GM21723 (cell line): ENCODE measurements at regions not wholly inside any gene's neighbourhood (a gene's known extent, or its start where the extent isn't known, plus 50 kb on each side); places are given as distances from the start of the nearest gene placed in this dataset.

Experiments
- ATAC-seq: cut with Tn5 transposase; IDR thresholded peaks from one replicate; pipeline ENCODE4 v1.9.1; 2021; ENCODE audit warnings: mild to moderate bottlenecking, moderate library complexity; ENCODE audit not compliant: unreplicated experiment

- no peak for ATAC-seq
These were observed 177.8 kb downstream of the SNX18 start for GRCh38 chr5:54695198-54695966.

- ATAC-seq = no peak
These were observed 176.5 kb downstream of the SNX18 start for GRCh38 chr5:54693936-54694657.

GRCh38 chr5:54692631-54693030 lies 175.1 kb downstream of the SNX18 start:
- ATAC-seq = no peak

- no peak for ATAC-seq
These were observed 174.1 kb downstream of the SNX18 start for GRCh38 chr5:54691656-54692055.

- no peak for ATAC-seq
These were observed 172.1 kb downstream of the SNX18 start for GRCh38 chr5:54689411-54690251.

GRCh38 chr5:54680998-54681397 lies 163.4 kb downstream of the SNX18 start:
- no peak for ATAC-seq

GRCh38 chr5:54679686-54680085 lies 162.1 kb downstream of the SNX18 start:
- ATAC-seq = no peak

- no peak for ATAC-seq
These were observed 161.2 kb downstream of the SNX18 start for GRCh38 chr5:54678737-54679136.

GRCh38 chr5:54676481-54677340 lies 159.2 kb downstream of the SNX18 start:
- ATAC-seq = no peak

GRCh38 chr5:54673523-54674225 lies 156.1 kb downstream of the SNX18 start:
- peak; percentile 72 for ATAC-seq

GRCh38 chr5:54672871-54673270 lies 155.3 kb downstream of the SNX18 start:
- no peak for ATAC-seq

- no peak for ATAC-seq
These were observed 154.1 kb downstream of the SNX18 start for GRCh38 chr5:54671681-54672080.

- no peak for ATAC-seq
These were observed 153.6 kb downstream of the SNX18 start for GRCh38 chr5:54671111-54671531.

GRCh38 chr5:54670281-54670680 lies 152.7 kb downstream of the SNX18 start:
- ATAC-seq = no peak

- ATAC-seq = no peak
These were observed 152.3 kb downstream of the SNX18 start for GRCh38 chr5:54669845-54670244.

- no peak for ATAC-seq
These were observed 151.7 kb downstream of the SNX18 start for GRCh38 chr5:54669285-54669684.

GRCh38 chr5:54668096-54668495 lies 150.5 kb downstream of the SNX18 start:
- no peak for ATAC-seq

GRCh38 chr5:54667136-54667535 lies 149.6 kb downstream of the SNX18 start:
- no peak for ATAC-seq

GRCh38 chr5:54663866-54664265 lies 146.3 kb downstream of the SNX18 start:
- ATAC-seq = no peak

GRCh38 chr5:54661111-54661510 lies 143.6 kb downstream of the SNX18 start:
- no peak for ATAC-seq
